KMS-11 (cell line): ENCODE measurements at regions not wholly inside any gene's neighbourhood (a gene's known extent, or its start where the extent isn't known, plus 50 kb on each side); places are given as distances from the start of the nearest gene placed in this dataset.
"Not testable (repeated sequence)": the region's sequence is repeated elsewhere in the genome, so short reads cannot be mapped to it uniquely, and the experiment has no call there.

ENCODE experiments used
- H2AFZ ChIP-seq: fragments of 200-600 bp; sonication (generic); 2 replicates; pipeline ENCODE4 v1.6.1; 2016; ENCODE audit warnings: antibody characterized with exemption, mixed run types, low read depth
- H3K27ac ChIP-seq: fragments of 200-600 bp; sonication (generic); 2 replicates; pipeline ENCODE4 v1.6.1; 2016; ENCODE audit warnings: mild to moderate bottlenecking, mixed run types
- H3K27me3 ChIP-seq: fragments of 200-600 bp; sonication (generic); 2 replicates; pipeline ENCODE4 v1.6.1; 2017; ENCODE audit warnings: mild to moderate bottlenecking, low read depth, mixed run types, moderate library complexity; ENCODE audit not compliant: insufficient read depth
- H3K36me3 ChIP-seq: fragments of 200-600 bp; sonication (generic); 2 replicates; pipeline ENCODE4 v1.6.1; 2017; ENCODE audit warnings: mild to moderate bottlenecking, mixed run types; ENCODE audit not compliant: insufficient read depth
- H3K4me1 ChIP-seq: fragments of 200-600 bp; sonication (generic); 2 replicates; pipeline ENCODE4 v1.6.1; 2016; ENCODE audit warnings: mild to moderate bottlenecking, low read depth, mixed run types; ENCODE audit not compliant: poor library complexity, severe bottlenecking
- H3K4me2 ChIP-seq: fragments of 200-600 bp; sonication (generic); 2 replicates; pipeline ENCODE4 v1.7.0; 2016; ENCODE audit warnings: mild to moderate bottlenecking, mixed run types
- H3K4me3 ChIP-seq: fragments of 200-600 bp; sonication (generic); IDR thresholded peaks from 2 replicates; pipeline ENCODE4 v1.6.1; 2017; ENCODE audit warnings: low read depth, low read length, mixed read lengths; ENCODE audit not compliant: insufficient read depth
- H3K79me2 ChIP-seq: fragments of 200-600 bp; sonication (generic); 2 replicates; pipeline ENCODE4 v1.6.1; 2016; ENCODE audit warnings: low read depth, mixed run types; ENCODE audit not compliant: insufficient read depth
- H3K9ac ChIP-seq: fragments of 200-600 bp; sonication (generic); 2 replicates; pipeline ENCODE4 v1.6.1; 2016; ENCODE audit warnings: mild to moderate bottlenecking, mixed run types
- H4K20me1 ChIP-seq: fragments of 200-600 bp; sonication (generic); 2 replicates; pipeline ENCODE4 v1.6.1; 2016; ENCODE audit warnings: mild to moderate bottlenecking, mixed run types; ENCODE audit not compliant: insufficient read depth
- TF ChIP-seq, protein P1 (sequence below): fragments of 200-600 bp; sonication (generic); conservative IDR thresholded peaks from 2 replicates; pipeline ENCODE4 v1.6.1; 2017; ENCODE audit warnings: low read depth, mild to moderate bottlenecking, antibody characterized with exemption, low read length, moderate library complexity, mixed read lengths

DNA sequence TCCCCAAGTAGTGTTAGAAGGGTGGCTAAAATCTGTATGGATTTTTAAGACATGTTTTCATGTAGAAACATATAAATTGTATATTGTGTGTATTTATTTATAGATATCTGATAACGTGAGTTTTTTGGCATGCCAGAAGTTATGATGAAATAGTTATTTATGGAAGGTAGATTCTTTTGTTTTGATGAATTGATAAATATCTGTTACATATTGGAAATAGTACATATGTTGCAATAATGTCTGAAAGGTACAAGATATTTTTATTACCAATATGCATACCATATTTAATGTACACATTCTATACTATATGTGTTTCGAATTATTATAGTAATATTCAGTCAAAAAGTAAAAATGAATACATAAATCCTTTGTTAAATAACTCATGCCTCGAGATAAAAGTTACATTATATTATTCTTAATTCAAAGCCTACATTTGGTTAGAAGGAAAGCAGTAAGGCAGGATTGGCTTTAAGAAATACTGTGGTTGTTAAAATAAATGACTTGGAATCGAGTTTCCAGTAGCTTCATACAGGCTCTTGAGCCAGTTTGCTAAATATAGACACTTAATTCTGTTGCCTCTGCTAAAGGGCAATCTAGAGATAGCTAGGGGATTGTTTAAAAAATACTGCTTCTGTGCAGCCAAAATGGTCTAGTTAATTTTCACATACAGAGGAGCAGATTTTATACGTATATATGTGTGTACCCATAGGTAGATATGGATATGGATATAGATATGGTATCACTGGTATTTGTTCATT lies 1175.1 kb upstream of the B3GALT2 start:
- Histone ChIP-seq H2AFZ (no peak overlapping the region), H3K4me2 (no peak overlapping the region), H3K27ac (no peak overlapping the region), H3K27me3 (no peaks in the 10 kb centered on the region), H4K20me1 (no peaks in the 10 kb centered on the region), H3K79me2 (no peaks in the 10 kb centered on the region), H3K9ac (no peak overlapping the region), H3K4me1 (no peaks in the 10 kb centered on the region), H3K4me3 (no peak overlapping the region), H3K36me3 (no peaks in the 10 kb centered on the region)
- TF ChIP-seq, protein P1, sequence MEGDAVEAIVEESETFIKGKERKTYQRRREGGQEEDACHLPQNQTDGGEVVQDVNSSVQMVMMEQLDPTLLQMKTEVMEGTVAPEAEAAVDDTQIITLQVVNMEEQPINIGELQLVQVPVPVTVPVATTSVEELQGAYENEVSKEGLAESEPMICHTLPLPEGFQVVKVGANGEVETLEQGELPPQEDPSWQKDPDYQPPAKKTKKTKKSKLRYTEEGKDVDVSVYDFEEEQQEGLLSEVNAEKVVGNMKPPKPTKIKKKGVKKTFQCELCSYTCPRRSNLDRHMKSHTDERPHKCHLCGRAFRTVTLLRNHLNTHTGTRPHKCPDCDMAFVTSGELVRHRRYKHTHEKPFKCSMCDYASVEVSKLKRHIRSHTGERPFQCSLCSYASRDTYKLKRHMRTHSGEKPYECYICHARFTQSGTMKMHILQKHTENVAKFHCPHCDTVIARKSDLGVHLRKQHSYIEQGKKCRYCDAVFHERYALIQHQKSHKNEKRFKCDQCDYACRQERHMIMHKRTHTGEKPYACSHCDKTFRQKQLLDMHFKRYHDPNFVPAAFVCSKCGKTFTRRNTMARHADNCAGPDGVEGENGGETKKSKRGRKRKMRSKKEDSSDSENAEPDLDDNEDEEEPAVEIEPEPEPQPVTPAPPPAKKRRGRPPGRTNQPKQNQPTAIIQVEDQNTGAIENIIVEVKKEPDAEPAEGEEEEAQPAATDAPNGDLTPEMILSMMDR = no peak

DNA sequence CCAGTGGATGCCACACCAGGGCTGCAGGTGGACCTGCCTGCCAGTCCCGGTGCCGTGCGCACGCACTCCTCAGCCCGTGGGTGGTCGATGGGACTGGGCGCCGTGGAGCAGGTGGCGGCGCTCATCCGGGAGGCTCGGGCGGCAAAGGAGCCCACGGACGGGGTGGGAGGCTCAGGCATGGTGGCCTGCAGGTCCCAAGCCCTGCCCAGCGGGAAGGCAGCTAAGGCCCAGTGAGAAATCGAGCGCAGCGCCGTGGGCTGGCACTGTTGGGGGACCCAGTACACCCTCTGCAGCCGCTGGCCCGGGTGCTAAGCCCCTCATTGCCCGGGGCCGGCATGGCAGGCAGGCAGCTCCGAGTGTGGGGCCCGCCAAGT lies 1171.8 kb upstream of the B3GALT2 start:
- no peak overlapping the region for H3K27ac ChIP-seq
- H4K20me1 ChIP-seq = no peaks in the 10 kb centered on the region
- H3K79me2 ChIP-seq = no peaks in the 10 kb centered on the region
- H3K4me2 ChIP-seq = no peak overlapping the region
- TF ChIP-seq, protein P1 = no peak
- no peaks in the 10 kb centered on the region for H3K27me3 ChIP-seq
- H2AFZ ChIP-seq = no peak overlapping the region
- H3K4me3 ChIP-seq = no peak overlapping the region
- no peak overlapping the region for H3K9ac ChIP-seq
- H3K36me3 ChIP-seq = no peaks in the 10 kb centered on the region
- H3K4me1 ChIP-seq = no peaks in the 10 kb centered on the region

DNA sequence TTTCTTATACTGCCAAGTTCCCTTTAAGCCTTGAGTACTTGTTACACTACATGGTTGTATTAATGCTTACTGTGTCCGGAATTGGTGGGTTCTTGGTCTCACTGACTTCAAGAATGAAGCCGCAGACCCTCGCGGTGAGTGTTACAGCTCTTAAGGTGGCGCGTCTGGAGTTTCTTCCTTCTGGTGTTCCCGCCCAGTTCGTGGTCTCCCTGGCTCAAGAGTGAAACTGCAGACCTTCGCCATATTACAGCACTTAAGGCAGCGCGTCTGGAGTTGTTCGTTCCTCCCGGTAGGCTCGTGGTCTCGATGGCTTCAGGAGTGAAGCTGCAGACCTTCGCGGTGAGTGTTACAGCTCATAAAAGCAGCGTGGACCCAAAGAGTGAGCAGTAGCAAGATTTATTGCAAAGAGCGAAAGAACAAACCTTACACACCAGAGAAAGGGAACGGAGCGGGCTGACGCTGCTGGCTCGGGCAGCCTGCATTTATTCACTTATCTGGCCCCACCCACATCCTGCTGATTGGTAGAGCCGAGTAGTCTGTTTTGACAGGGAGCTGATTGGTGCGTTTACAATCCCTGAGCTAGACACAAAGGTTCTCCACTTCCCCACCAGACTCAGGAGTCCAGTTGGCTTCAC lies 1171.3 kb upstream of the B3GALT2 start:
- H3K27ac ChIP-seq, H2AFZ ChIP-seq, H3K4me2 ChIP-seq, H3K36me3 ChIP-seq, H3K4me3 ChIP-seq, H3K27me3 ChIP-seq, H3K79me2 ChIP-seq, H3K4me1 ChIP-seq, H3K9ac ChIP-seq, H4K20me1 ChIP-seq: not testable (repeated sequence)

GRCh38 chr1:194355488-194356106 lies 1169.2 kb upstream of the B3GALT2 start:
- H3K27ac ChIP-seq = no peak overlapping the region
- no peak overlapping the region for H2AFZ ChIP-seq
- no peaks in the 10 kb centered on the region for H3K27me3 ChIP-seq
- no peak overlapping the region for H3K4me2 ChIP-seq
- TF ChIP-seq, protein P1 = no peak
- no peaks in the 10 kb centered on the region for H4K20me1 ChIP-seq
- H3K4me1 ChIP-seq = no peaks in the 10 kb centered on the region
- H3K79me2 ChIP-seq = no peaks in the 10 kb centered on the region
- H3K36me3 ChIP-seq = no peaks in the 10 kb centered on the region
- H3K4me3 ChIP-seq = no peak overlapping the region
- H3K9ac ChIP-seq = no peak overlapping the region

- Histone ChIP-seq H3K27me3 (no peaks in the 10 kb centered on the region), H4K20me1 (no peaks in the 10 kb centered on the region), H3K4me2 (no peak overlapping the region), H2AFZ (no peak overlapping the region), H3K4me3 (no peak overlapping the region), H3K27ac (no peak overlapping the region), H3K4me1 (no peaks in the 10 kb centered on the region), H3K36me3 (no peaks in the 10 kb centered on the region), H3K79me2 (no peaks in the 10 kb centered on the region), H3K9ac (no peak overlapping the region)
- TF ChIP-seq, protein P1 = no peak
Observed at GRCh38 chr1:194353121-194353520, 1166.7 kb upstream of the B3GALT2 start.
